ENCODE measurements at regions not wholly inside any gene's neighbourhood (a gene's known extent, or its start where the extent isn't known, plus 50 kb on each side); places are given as distances from the start of the nearest gene placed in this dataset.

- FAIRE-seq (no peak), DNase-seq (ENCODE audit: insufficient read length) (no peak)
- TF ChIP-seq TAF1 (IDR thresholded peaks at IDR 0.05; ENCODE audit: borderline replicate concordance, low read depth, low read length) (no peak), POLR2A (IDR thresholded peaks at IDR 0.05; ENCODE audit: low read depth, low read length) (no peak), POLR2AphosphoS5 (IDR thresholded peaks at IDR 0.05; ENCODE audit: low read depth, low read length) (no peak)
Observed at GRCh38 chr1:200478945-200479558, 69.2 kb upstream of the ZNF281 start.

- DNase-seq (ENCODE audit: insufficient read length), result no peak
- TF ChIP-seq TAF1 (IDR thresholded peaks at IDR 0.05; ENCODE audit: borderline replicate concordance, low read depth, low read length) (no peak), POLR2A (IDR thresholded peaks at IDR 0.05; ENCODE audit: low read depth, low read length) (no peak), POLR2AphosphoS5 (IDR thresholded peaks at IDR 0.05; ENCODE audit: low read depth, low read length) (no peak)
- no peak for FAIRE-seq
Observed at GRCh38 chr1:200478239-200478623, 68.4 kb upstream of the ZNF281 start.

DNA sequence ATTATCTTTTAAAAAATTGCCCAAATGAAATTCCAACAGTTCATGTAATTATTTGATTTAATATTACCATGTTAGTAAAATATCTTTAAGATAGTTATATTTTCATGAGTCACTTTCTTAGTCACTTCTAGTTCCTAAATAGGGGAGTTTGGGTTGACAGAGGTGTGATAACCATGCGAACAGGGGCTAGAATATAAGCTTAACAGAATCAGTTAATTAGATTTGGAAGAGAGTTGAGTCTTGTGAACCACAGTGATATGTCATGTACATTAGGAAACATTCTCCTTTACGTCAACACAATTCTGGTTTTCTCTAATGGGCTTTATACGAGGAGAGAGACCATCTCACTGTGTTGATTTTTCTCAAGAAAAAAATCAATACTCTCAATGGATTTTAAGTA, 64.8 kb upstream of the ZNF281 start:
- no peak for FAIRE-seq
- TF ChIP-seq POLR2A (IDR thresholded peaks at IDR 0.05; ENCODE audit: low read depth, low read length), result no peak
- TF ChIP-seq POLR2AphosphoS5 (IDR thresholded peaks at IDR 0.05; ENCODE audit: low read depth, low read length), result no peak
- TF ChIP-seq TAF1 (IDR thresholded peaks at IDR 0.05; ENCODE audit: borderline replicate concordance, low read depth, low read length), result no peak
- DNase-seq (ENCODE audit: insufficient read length), result no peak

DNA sequence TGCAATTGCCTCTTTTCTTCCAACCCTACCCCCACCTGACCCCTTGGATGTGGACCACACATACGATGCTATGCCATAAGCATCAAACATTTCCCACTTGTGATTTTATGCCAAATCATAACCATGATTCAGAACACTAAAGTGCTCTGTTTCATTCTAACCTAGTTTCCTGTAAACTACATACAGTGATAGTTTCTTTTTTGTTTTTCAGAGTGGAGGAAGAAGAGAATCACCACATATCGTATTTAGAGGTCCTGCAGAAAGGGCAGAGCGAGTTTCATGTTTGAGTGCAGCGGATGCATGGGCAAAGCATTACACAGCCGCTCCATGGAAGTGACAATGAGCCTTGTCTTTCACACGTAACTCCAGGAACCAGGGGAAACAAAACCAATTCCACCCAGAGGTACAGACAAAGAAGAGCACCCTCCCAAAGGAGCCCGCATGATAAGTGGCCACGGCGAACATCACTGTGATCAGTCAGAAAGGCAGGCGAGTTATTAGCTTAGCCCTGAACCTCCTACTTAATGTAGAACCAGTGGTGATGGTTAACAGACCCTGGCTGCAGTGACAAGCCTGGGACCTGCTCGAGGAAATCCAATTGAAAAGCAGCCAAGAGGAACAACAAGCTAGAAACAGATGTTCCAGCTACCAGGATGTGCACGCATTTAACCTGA, 64.0 kb upstream of the ZNF281 start:
- TF ChIP-seq POLR2A (IDR thresholded peaks at IDR 0.05; ENCODE audit: low read depth, low read length) (peak; percentile 55), POLR2AphosphoS5 (IDR thresholded peaks at IDR 0.05; ENCODE audit: low read depth, low read length) (peak; percentile 48; the same call in 1 of the 2 replicates), TAF1 (IDR thresholded peaks at IDR 0.05; ENCODE audit: borderline replicate concordance, low read depth, low read length) (peak; percentile 10; the same call in 1 of the 2 replicates)
- FAIRE-seq (peak; percentile 94), DNase-seq (ENCODE audit: insufficient read length) (no peak)

- FAIRE-seq (no peak), DNase-seq (ENCODE audit: insufficient read length) (no peak)
- TF ChIP-seq POLR2A (IDR thresholded peaks at IDR 0.05; ENCODE audit: low read depth, low read length) (no peak), POLR2AphosphoS5 (IDR thresholded peaks at IDR 0.05; ENCODE audit: low read depth, low read length) (no peak), TAF1 (IDR thresholded peaks at IDR 0.05; ENCODE audit: borderline replicate concordance, low read depth, low read length) (no peak)
Observed at GRCh38 chr1:200471739-200472138, 61.9 kb upstream of the ZNF281 start.

DNA sequence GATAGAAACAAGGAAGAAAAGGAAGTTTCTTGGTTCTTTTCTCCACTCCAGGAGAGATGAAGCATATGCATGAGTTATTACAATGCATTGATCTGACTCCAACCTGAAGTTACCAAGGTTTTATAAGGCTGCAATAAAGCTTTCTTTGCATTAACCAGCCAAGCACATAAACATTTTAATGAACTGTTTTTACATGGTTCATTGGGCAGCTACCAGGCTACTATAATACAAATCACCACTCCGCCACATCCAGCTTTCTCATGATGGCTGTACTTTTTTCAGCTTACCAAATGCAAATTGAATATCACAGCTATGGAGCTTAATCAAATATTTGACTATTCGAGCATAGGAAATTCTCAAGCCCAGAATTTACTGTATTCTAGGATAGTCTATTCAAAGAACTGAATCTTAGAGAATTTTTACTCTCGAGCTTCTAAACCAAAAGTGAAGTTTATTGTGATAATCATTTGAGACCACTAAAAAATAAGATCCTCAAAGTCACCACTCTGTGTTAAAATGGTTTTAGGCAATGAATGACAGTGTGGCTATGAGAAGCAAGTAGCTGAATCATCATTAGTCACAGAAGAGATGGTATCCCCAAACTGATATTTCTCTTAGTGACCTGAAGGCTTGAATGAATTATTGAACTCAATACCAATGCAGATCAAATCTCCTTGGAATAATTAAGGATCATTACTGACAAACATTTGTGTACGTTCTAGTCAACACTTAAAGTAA, 58.6 kb upstream of the ZNF281 start:
- no peak for DNase-seq (ENCODE audit: insufficient read length)
- TF ChIP-seq POLR2A (IDR thresholded peaks at IDR 0.05; ENCODE audit: low read depth, low read length), result no peak
- no peak for TF ChIP-seq POLR2AphosphoS5 (IDR thresholded peaks at IDR 0.05; ENCODE audit: low read depth, low read length)
- no peak for TF ChIP-seq TAF1 (IDR thresholded peaks at IDR 0.05; ENCODE audit: borderline replicate concordance, low read depth, low read length)
- FAIRE-seq, result no peak

GRCh38 chr1:200464784-200465400, 55.1 kb upstream of the ZNF281 start:
- TF ChIP-seq POLR2A (IDR thresholded peaks at IDR 0.05; ENCODE audit: low read depth, low read length) (no peak), TAF1 (IDR thresholded peaks at IDR 0.05; ENCODE audit: borderline replicate concordance, low read depth, low read length) (no peak), POLR2AphosphoS5 (IDR thresholded peaks at IDR 0.05; ENCODE audit: low read depth, low read length) (no peak)
- FAIRE-seq (peak; percentile 73), DNase-seq (ENCODE audit: insufficient read length) (no peak)

Measured in GM12892 (cell line).